HG03558 (cell line): ENCODE measurements at regions not wholly inside any gene's neighbourhood (a gene's known extent, or its start where the extent isn't known, plus 50 kb on each side); places are given as distances from the start of the nearest gene placed in this dataset.
"Not testable (repeated sequence)": the region's sequence is repeated elsewhere in the genome, so short reads cannot be mapped to it uniquely, and the experiment has no call there.

Experiments
- ATAC-seq: cut with Tn5 transposase; IDR thresholded peaks from one replicate; pipeline ENCODE4 v1.9.1; 2021; ENCODE audit warnings: moderate number of reproducible peaks; ENCODE audit not compliant: unreplicated experiment; ENCODE audit errors: extremely low read depth

- no peak for ATAC-seq
Observed at GRCh38 chr4:79666875-79667274, 258.8 kb upstream of the GK2 start.

GRCh38 chr4:79666112-79666511 lies 258.1 kb upstream of the GK2 start:
- ATAC-seq: no peak

- no peak for ATAC-seq
Observed at GRCh38 chr4:79663865-79664264, 255.8 kb upstream of the GK2 start.

GRCh38 chr4:79663141-79663540 lies 255.1 kb upstream of the GK2 start:
- ATAC-seq: no peak

GRCh38 chr4:79662651-79663050 lies 254.6 kb upstream of the GK2 start:
- no peak for ATAC-seq

GRCh38 chr4:79661196-79661595 lies 253.2 kb upstream of the GK2 start:
- no peak for ATAC-seq

- not testable (repeated sequence) for ATAC-seq
Observed at GRCh38 chr4:79659308-79659870, 251.4 kb upstream of the GK2 start.

GRCh38 chr4:79657379-79657778 lies 249.4 kb upstream of the GK2 start:
- ATAC-seq: no peak

- no peak for ATAC-seq
Observed at GRCh38 chr4:79653871-79654270, 245.8 kb upstream of the GK2 start.

GRCh38 chr4:79652738-79653137 lies 244.7 kb upstream of the GK2 start:
- no peak for ATAC-seq

GRCh38 chr4:79652232-79652631 lies 244.2 kb upstream of the GK2 start:
- no peak for ATAC-seq

GRCh38 chr4:79651456-79651855 lies 243.4 kb upstream of the GK2 start:
- ATAC-seq: no peak

GRCh38 chr4:79650794-79651431 lies 242.9 kb upstream of the GK2 start:
- ATAC-seq: no peak

- ATAC-seq: no peak
Observed at GRCh38 chr4:79650217-79650616, 242.2 kb upstream of the GK2 start.

GRCh38 chr4:79645942-79646341 lies 237.9 kb upstream of the GK2 start:
- no peak for ATAC-seq

GRCh38 chr4:79638735-79639134 lies 230.7 kb upstream of the GK2 start:
- ATAC-seq: no peak

GRCh38 chr4:79636991-79637390 lies 229.0 kb upstream of the GK2 start:
- ATAC-seq: no peak

- ATAC-seq: no peak
Observed at GRCh38 chr4:79634111-79634510, 226.1 kb upstream of the GK2 start.

- ATAC-seq: no peak
Observed at GRCh38 chr4:79632114-79632513, 224.1 kb upstream of the GK2 start.

GRCh38 chr4:79626611-79627010 lies 218.6 kb upstream of the GK2 start:
- ATAC-seq: no peak

- no peak for ATAC-seq
Observed at GRCh38 chr4:79626101-79626500, 218.1 kb upstream of the GK2 start.

- no peak for ATAC-seq
Observed at GRCh38 chr4:79625361-79625760, 217.3 kb upstream of the GK2 start.
